ENCODE measurements at regions not wholly inside any gene's neighbourhood (a gene's known extent, or its start where the extent isn't known, plus 50 kb on each side); places are given as distances from the start of the nearest gene placed in this dataset.

DNA sequence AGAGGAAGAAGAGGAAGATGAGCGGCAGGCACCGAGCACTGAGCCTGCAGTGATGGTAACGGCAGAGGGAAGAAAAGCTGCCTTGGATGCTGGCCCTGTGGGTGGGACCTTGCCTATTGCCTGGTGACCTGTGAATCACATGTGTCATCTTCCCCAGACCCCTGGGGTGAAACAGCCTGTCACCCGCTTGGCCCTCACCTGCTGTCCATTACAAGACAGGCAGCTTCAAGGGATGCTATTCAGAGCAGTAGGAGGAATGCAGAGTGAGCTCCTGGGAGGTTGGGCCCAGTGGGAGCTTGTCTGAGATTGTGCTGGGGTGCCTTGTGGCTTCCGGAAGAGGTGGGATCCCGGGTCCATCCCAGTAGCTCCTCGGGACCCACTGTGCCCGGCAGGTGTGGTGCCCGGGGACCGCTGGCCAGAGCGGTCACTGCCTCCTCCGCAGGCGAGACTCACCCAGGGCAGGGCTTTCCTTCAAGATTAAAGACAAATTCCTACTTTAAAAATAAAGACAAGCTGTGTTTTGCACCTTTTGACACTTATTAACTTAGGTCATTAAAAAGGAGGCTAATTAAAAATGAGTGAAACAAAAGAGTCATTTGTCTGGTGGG lies 440.2 kb upstream of the MKI67 start:
- no peak overlapping the region for H3K4me3 ChIP-seq (ENCODE audit: low read length)
- TF ChIP-seq, protein P1, sequence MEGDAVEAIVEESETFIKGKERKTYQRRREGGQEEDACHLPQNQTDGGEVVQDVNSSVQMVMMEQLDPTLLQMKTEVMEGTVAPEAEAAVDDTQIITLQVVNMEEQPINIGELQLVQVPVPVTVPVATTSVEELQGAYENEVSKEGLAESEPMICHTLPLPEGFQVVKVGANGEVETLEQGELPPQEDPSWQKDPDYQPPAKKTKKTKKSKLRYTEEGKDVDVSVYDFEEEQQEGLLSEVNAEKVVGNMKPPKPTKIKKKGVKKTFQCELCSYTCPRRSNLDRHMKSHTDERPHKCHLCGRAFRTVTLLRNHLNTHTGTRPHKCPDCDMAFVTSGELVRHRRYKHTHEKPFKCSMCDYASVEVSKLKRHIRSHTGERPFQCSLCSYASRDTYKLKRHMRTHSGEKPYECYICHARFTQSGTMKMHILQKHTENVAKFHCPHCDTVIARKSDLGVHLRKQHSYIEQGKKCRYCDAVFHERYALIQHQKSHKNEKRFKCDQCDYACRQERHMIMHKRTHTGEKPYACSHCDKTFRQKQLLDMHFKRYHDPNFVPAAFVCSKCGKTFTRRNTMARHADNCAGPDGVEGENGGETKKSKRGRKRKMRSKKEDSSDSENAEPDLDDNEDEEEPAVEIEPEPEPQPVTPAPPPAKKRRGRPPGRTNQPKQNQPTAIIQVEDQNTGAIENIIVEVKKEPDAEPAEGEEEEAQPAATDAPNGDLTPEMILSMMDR (conservative IDR thresholded peaks at IDR 0.05; ENCODE audit: low read depth, low read length), result no peak
- no peak for DNase-seq (ENCODE audit: low read depth)

DNA sequence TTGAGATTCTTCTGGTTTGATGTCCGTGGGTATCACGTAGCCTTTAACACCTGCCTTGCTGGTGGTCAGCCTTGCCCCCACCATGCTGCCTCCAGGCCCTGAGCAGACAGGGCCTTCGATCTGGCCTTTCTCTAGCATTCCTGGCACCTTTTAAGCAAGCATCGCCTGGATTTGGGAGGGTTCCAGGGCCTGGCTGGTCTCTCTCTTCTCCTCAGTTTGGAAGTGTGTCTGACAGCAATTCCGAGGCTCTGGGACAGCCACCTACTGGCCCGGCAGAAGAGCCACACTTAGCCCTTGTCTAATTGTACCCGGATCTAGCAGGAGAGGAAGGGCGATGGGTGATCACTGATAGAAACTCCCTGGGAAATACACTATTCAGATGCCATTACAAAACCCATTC lies 441.3 kb upstream of the MKI67 start:
- no peak overlapping the region for H3K4me3 ChIP-seq (ENCODE audit: low read length)
- TF ChIP-seq, protein P1 (conservative IDR thresholded peaks at IDR 0.05; ENCODE audit: low read depth, low read length), result no peak
- no peak for DNase-seq (ENCODE audit: low read depth)

DNA sequence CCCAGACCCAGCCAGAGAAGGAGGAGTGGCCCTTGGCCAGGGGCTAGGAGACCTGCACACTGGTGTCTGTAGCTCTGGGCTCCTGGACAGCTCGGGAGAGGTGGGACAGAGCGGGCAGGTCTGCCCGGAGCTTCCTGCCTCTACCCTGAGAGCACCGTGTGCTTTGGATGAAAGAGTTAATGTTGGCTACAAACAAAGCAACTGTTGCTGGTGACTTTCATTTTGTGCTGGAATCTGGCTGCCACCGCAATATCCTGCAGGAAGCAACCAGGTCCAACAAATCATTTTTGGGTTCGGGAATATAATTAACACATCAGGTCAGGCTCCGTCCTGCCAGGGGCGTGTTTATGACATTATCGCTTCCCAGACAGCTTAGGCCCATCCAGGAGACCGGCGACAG lies 441.8 kb upstream of the MKI67 start:
- TF ChIP-seq, protein P1 (conservative IDR thresholded peaks at IDR 0.05; ENCODE audit: low read depth, low read length), result no peak
- DNase-seq (ENCODE audit: low read depth), result no peak
- no peak overlapping the region for H3K4me3 ChIP-seq (ENCODE audit: low read length)

DNA sequence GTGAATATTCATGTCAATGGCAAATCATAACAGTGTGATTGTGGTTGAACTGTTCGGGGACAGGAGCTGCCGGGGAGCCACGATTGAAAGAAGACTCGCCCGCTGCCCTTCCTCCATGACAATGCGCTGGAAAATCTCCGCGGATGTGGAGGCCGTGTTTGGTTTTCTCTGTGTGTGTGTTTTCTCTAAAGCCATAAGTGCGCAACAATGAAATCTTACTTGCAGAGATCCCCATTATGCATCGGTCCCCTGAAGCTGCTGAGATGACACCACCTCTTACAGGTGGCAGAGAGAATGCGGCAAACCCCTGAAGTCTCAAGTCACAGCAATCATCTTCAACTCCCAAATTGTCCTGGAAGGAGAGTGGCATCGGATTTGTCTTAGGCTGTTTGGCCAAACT lies 442.3 kb upstream of the MKI67 start:
- DNase-seq (ENCODE audit: low read depth), result no peak
- TF ChIP-seq, protein P1 (conservative IDR thresholded peaks at IDR 0.05; ENCODE audit: low read depth, low read length), result no peak
- H3K4me3 ChIP-seq (ENCODE audit: low read length), result no peak overlapping the region

DNA sequence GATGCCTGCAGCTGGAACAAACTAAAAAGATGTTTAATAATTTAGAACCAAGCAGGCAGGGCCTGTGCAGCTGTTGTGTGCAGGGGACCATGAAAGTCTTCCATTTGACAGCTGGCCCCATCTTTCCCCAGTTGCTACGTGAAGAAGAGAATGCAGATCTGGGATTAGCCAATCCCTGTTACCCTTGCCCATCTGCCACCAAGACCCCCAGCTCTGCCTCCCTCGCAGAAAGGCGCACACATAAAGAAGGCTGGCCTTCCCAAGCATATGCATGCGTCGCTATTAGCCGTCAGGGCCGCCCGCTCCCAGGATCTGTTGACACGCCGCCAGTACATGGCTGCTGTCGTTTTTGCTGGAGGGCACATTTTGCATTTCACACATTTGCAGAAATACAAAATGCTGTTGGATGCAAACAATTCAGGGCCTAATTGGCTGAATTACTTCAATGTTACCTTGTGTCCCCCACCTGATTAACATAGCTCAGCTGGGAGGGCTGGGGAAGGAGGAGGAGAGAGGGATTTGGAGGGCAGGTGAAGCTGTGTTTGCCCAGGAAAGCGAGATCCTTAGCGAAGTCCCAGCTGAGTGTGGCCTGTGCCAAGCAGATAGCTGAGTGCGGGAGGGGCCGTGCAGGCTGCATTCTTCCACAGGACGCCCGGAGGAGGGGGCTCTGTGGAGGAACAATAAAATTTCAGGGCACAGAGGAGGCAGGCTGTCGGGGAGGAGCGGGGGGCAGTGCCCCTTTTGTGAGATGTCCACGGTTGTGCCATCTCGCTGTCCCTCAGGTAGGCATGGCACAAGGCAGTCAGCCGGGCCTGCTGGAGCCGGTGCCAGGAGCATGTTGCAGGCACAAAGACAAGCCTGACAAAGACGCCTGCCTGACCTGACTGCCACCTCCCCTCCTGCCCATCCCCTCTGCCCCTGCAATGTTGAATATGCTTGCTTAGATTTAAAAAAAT lies 443.0 kb upstream of the MKI67 start:
- TF ChIP-seq, protein P1 (conservative IDR thresholded peaks at IDR 0.05; ENCODE audit: low read depth, low read length), result no peak
- no peak overlapping the region for H3K4me3 ChIP-seq (ENCODE audit: low read length)
- no peak for DNase-seq (ENCODE audit: low read depth)

DNA sequence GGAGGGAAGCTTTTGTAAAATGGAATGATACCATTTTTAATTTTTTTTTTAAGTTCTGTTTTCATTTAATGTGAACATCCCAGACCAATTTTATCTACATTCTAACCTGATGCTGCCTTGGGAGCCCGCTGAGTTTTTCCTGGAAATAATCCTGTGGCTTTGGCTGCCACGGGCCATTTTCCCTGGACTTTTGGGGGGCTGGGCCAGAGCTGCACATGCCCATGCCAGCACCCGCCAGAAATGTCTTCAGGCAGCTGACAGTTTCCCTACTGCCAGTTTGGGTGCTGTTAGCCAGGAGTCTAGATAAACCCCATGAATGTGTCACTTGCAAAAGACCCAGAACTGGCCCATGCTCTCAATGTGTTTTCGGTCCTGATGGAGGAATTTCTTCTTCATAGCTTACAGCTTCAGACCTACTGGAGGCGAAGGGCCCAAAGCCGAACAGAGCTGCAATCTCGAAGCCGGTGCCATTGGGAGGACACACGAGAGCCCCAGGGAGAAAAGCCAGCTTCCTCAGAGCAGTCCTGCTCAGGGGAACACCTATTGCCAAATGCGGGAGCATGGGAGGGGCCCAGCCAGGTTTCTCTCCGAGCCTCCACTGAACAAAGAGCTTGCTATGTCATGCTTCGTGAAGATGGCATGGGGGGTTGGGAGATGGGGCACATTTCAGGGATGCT lies 444.2 kb upstream of the MKI67 start:
- TF ChIP-seq, protein P1 (conservative IDR thresholded peaks at IDR 0.05; ENCODE audit: low read depth, low read length), result no peak
- H3K4me3 ChIP-seq (ENCODE audit: low read length), result no peak overlapping the region
- DNase-seq (ENCODE audit: low read depth), result no peak
